K562 (cell line): ENCODE measurements at regions not wholly inside any gene's neighbourhood (a gene's known extent, or its start where the extent isn't known, plus 50 kb on each side); places are given as distances from the start of the nearest gene placed in this dataset.

Experiments used
- ATAC-seq: fragments of 200-7000 bp; cut with Tn5 transposase; 3 replicates; pipeline ENCODE4 v1.9.1; 2020; ENCODE audit warnings: moderate library complexity
- BruUV-seq: library from RNA; stranded (reverse); fragments of 400-500 nt; replicated peaks from 2 replicates; lab custom pipeline; 2021; lab: Mats Ljungman, UMichigan
- CTCF ChIA-PET: fragments of 300-600 bp; formaldehyde crosslinking; extraction: SDS; loops from one replicate; lab custom pipeline; 2021; ENCODE audit warnings: low intra/inter-chr PET ratio; lab: Yijun Ruan, JAX
- POLR2A ChIA-PET: fragments of 300-600, 350-650 bp; sonication (Branson Sonifier 250); formaldehyde crosslinking; extraction: SDS; loops from one replicate; lab custom pipeline; 2021; ENCODE audit warnings: antibody characterized with exemption, inconsistent platforms; lab: Yijun Ruan, JAX
- DNase-seq, 4 experiments: peaks; one replicate each; pipeline versions ENCODE4 v3.0.0 to v3.0.0-alpha.2; 2011 to 2018; ENCODE audit warnings: low spot score in 3 of 4, mixed read lengths in 3 of 4; ENCODE audit errors: extremely low read depth in 1 of 4
- FAIRE-seq: peaks from 2 replicates; lab custom pipeline; 2011; peaks lifted over from hg19 to GRCh38; lab: Jason Lieb, UNC
- H2AFZ ChIP-seq: 2 replicates; pipeline ENCODE4 v1.6.0; 2011; ENCODE audit warnings: low read depth, low read length, control low read depth, inconsistent platforms
- H3K27ac ChIP-seq: fragments of 200-600 bp; 3 replicates; pipeline ENCODE4 v1.8.0; 2011; ENCODE audit warnings: low read depth, mild to moderate bottlenecking, control low read depth, inconsistent platforms, low read length, moderate library complexity, mixed read lengths; ENCODE audit errors: extremely low read depth
- H3K27me3 ChIP-seq, 2 experiments: fragments of 300-600 bp in 1 of 2; 2 replicates in 1 of 2; 3 replicates in 1 of 2; pipeline versions ENCODE4 v1.6.0 to v1.8.0; 2011; ENCODE audit warnings: inconsistent platforms in 2 of 2, low read length in 2 of 2, mild to moderate bottlenecking in 1 of 2, mixed read lengths in 1 of 2, moderate library complexity in 1 of 2; ENCODE audit not compliant: control insufficient read depth in 2 of 2, insufficient read depth in 2 of 2
- H3K36me3 ChIP-seq: fragments of 300-600 bp; 3 replicates; pipeline ENCODE4 v1.8.0; 2011; ENCODE audit warnings: mild to moderate bottlenecking, low read length, inconsistent platforms; ENCODE audit not compliant: control insufficient read depth, insufficient read depth
- H3K4me1 ChIP-seq, 2 experiments: fragments of 200-600 bp in 1 of 2; replicated peaks in 1 of 2; 2 replicates in 1 of 2; 3 replicates in 1 of 2; pipeline versions ENCODE4 v1.5.1 to v1.8.0; 2011; ENCODE audit warnings: inconsistent platforms in 2 of 2, low read length in 2 of 2, mild to moderate bottlenecking in 1 of 2, mixed read lengths in 1 of 2, moderate library complexity in 1 of 2; ENCODE audit not compliant: control insufficient read depth in 2 of 2, insufficient read depth in 2 of 2
- H3K4me2 ChIP-seq: 2 replicates; pipeline ENCODE4 v1.6.1; 2011; ENCODE audit warnings: low read length, control low read depth, inconsistent platforms, mixed read lengths; ENCODE audit not compliant: insufficient read depth
- H3K4me3 ChIP-seq: fragments of 200-600 bp; sonication (generic), shearing (Covaris generic); 2 replicates; pipeline ENCODE4 v1.5.1; 2016; ENCODE audit warnings: control low read depth, inconsistent platforms
- H3K79me2 ChIP-seq: fragments of 200-600 bp; 3 replicates; pipeline ENCODE4 v1.8.0; 2011; ENCODE audit warnings: low read length, inconsistent platforms; ENCODE audit not compliant: control insufficient read depth, insufficient read depth
- H3K9ac ChIP-seq, 2 experiments: 2 replicates each; pipeline versions ENCODE4 v1.6.0 to v1.6.1; 2011; ENCODE audit warnings: low read depth in 2 of 2, low read length in 2 of 2, control low read depth in 1 of 2, inconsistent platforms in 1 of 2, mild to moderate bottlenecking in 1 of 2, mixed read lengths in 1 of 2; ENCODE audit not compliant: insufficient read depth in 1 of 2
- H3K9me1 ChIP-seq: one replicate; pipeline ENCODE4 v1.6.0; 2011; ENCODE audit warnings: inconsistent platforms, mild to moderate bottlenecking, low read length, moderate library complexity; ENCODE audit not compliant: control insufficient read depth, insufficient read depth
- H3K9me3 ChIP-seq: replicated peaks from 2 replicates; pipeline ENCODE4 v1.5.1; 2011; ENCODE audit warnings: low read depth, low read length, inconsistent platforms; ENCODE audit not compliant: control insufficient read depth, insufficient read depth
- H4K20me1 ChIP-seq: replicated peaks from 2 replicates; pipeline ENCODE4 v1.6.1; 2011; ENCODE audit warnings: low read length, inconsistent platforms, mixed read lengths; ENCODE audit not compliant: control insufficient read depth, insufficient read depth
- BRD4 ChIP-seq: fragments of 200-600 bp; sonication (generic); IDR thresholded peaks from 2 replicates; pipeline ENCODE4 v1.6.1; 2017; ENCODE audit warnings: inconsistent platforms
- CHD2 ChIP-seq: IDR thresholded peaks from 2 replicates; pipeline ENCODE4 v1.6.1; 2011; ENCODE audit warnings: low read depth, low read length
- ELF2 ChIP-seq: fragments of 250-450 bp; sonication (Bioruptor Pico); IDR thresholded peaks from 2 replicates; pipeline ENCODE4 v1.5.0; 2021; ENCODE audit warnings: mild to moderate bottlenecking
- HNRNPL ChIP-seq: fragments of 200-400 bp; formaldehyde crosslinking; IDR thresholded peaks from 2 replicates; pipeline ENCODE4 v1.6.1; 2017; ENCODE audit warnings: low read depth, mild to moderate bottlenecking, low read length
- NCOR1 ChIP-seq: fragments of 450-650 bp; IDR thresholded peaks from 2 replicates; pipeline ENCODE4 v1.6.1; 2016; ENCODE audit warnings: mild to moderate bottlenecking, moderate library complexity
- NR2C1 ChIP-seq, 2 experiments: fragments of 450-650 bp; IDR thresholded peaks; 2 replicates each; pipeline ENCODE4 v1.6.1; 2017; ENCODE audit warnings: mild to moderate bottlenecking in 2 of 2, antibody characterized with exemption in 1 of 2, inconsistent platforms in 1 of 2, missing compliant biosample characterization in 1 of 2, missing genetic modification characterization in 1 of 2
- SMAD2 ChIP-seq: fragments of 150-350 bp; IDR thresholded peaks from 2 replicates; pipeline ENCODE4 v1.6.1; 2014; ENCODE audit warnings: low read depth, mild to moderate bottlenecking, low read length
- SMARCC2 ChIP-seq: fragments of 450-650 bp; IDR thresholded peaks from 2 replicates; pipeline ENCODE4 v1.6.1; 2017; ENCODE audit warnings: antibody characterized with exemption, moderate library complexity, mild to moderate bottlenecking, low read depth
- TAF15 ChIP-seq: fragments of 200-400 bp; formaldehyde crosslinking; IDR thresholded peaks from 2 replicates; pipeline ENCODE4 v1.6.1; 2017; ENCODE audit warnings: mild to moderate bottlenecking, low read depth, low read length, moderate library complexity
- ZNF224 ChIP-seq: sonication (generic); formaldehyde crosslinking; IDR thresholded peaks from 2 replicates; pipeline ENCODE4 v1.8.0; 2022; ENCODE audit warnings: mild to moderate bottlenecking, missing genetic modification reagents
- WGBS: fragments of 100-300 bp; shearing (Covaris generic); methylation state at CpG from one replicate; pipeline ENCODE4 v1.1.6; 2016; ENCODE audit warnings: low coverage, mixed read lengths; ENCODE audit not compliant: insufficient coverage; ENCODE audit errors: missing lambda C conversion rate; 5-methylcytosine and 5-hydroxymethylcytosine counted together
- in situ Hi-C: fragments of 300-500 bp; cut with MboI; formaldehyde crosslinking; loops from 4 replicates; pipeline ENCODE4 v1.15.0; 2018; ENCODE audit warnings: inconsistent platforms, mixed read lengths
- intact Hi-C: fragments of 100-400 bp; cut with micrococcal nuclease; formaldehyde crosslinking; loops from 2 replicates; pipeline ENCODE4 v1.14.2; 2022
- TF ChIP-seq, protein P1 (sequence below): fragments of 450-650 bp; conservative IDR thresholded peaks from 2 replicates; pipeline ENCODE4 v1.6.1; 2016; ENCODE audit warnings: missing genetic modification characterization, low read depth, mild to moderate bottlenecking, missing compliant biosample characterization, moderate library complexity
- TF ChIP-seq, protein P2 (sequence below): fragments of 450-650 bp; formaldehyde crosslinking; IDR thresholded peaks from 2 replicates; pipeline ENCODE4 v1.4.0; 2020; ENCODE audit warnings: mild to moderate bottlenecking, mixed read lengths
- TF ChIP-seq, protein P3 (sequence below): fragments of 250-450 bp; sonication (Bioruptor Pico); IDR thresholded peaks from 2 replicates; pipeline ENCODE4 v1.8.0; 2022; ENCODE audit warnings: moderate library complexity, mild to moderate bottlenecking, inconsistent platforms

DNA sequence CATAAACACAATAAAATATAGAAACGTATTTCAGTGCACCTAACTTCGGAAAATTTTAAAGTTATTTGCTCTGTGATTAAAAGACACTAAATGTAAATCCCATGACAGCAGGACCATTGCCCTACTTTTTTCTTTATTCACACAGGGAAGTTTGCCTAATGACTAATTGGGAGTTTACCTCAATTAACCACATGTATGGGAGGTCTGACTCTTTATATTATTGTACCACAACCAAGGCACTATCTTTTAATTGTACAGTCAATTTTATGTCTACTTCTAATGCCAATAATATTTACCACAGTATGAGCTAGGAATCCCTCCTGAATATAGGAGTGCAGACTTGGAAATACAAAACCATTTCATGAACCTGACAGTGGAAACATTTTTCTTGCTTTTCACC is 360.8 kb upstream of the NEGR1 start:
- H3K9me1 ChIP-seq = no peaks in the 10 kb centered on the region
- no TSS peak for BruUV-seq
- H3K79me2 ChIP-seq = no peaks in the 10 kb centered on the region
- H3K4me2 ChIP-seq = no peak overlapping the region
- intact Hi-C loops (no loop called here), in situ Hi-C loops (no loop called here)
- ATAC-seq (no peak), FAIRE-seq (no peak), DNase-seq (no peak)
- no peak overlapping the region for H3K4me3 ChIP-seq
- TF ChIP-seq NCOR1 = no peak
- TF ChIP-seq, protein P1, sequence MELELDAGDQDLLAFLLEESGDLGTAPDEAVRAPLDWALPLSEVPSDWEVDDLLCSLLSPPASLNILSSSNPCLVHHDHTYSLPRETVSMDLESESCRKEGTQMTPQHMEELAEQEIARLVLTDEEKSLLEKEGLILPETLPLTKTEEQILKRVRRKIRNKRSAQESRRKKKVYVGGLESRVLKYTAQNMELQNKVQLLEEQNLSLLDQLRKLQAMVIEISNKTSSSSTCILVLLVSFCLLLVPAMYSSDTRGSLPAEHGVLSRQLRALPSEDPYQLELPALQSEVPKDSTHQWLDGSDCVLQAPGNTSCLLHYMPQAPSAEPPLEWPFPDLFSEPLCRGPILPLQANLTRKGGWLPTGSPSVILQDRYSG = no peak
- H4K20me1 ChIP-seq = no peaks in the 10 kb centered on the region
- no peak overlapping the region for H2AFZ ChIP-seq
- 0% methylated on average over 2 of the region's 2 CpGs for WGBS
- no peaks in the 10 kb centered on the region for H3K36me3 ChIP-seq
- no peak overlapping the region for H3K27ac ChIP-seq
- CTCF ChIA-PET = no interaction called here
- no peak overlapping the region for H3K9ac ChIP-seq
- H3K27me3 ChIP-seq = no peaks in the 10 kb centered on the region
- no peaks in the 10 kb centered on the region for H3K4me1 ChIP-seq
- H3K9me3 ChIP-seq = no peaks in the 10 kb centered on the region
- POLR2A ChIA-PET = no interaction called here

DNA sequence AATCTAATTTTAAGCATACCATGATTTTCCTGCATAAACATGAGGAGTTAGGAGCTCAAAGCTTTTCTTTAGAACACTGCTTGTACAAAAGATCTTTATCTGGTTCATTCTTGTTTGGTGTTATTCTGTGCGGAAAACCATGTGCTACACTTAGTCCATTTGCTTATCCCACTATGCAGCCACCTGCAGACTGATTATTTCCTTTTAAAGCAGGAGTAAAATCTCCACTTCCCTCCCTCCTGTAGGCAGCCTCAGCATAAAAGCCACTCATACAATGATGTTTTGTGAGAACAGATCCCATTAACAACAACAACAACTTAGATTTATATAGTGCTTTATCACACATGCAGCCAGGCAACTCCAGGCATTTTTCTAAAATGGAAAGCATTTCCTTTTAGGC is 355.3 kb upstream of the NEGR1 start:
- Histone ChIP-seq H3K4me2 (no peak overlapping the region), H3K79me2 (no peaks in the 10 kb centered on the region), H3K27me3 (no peaks in the 10 kb centered on the region), H3K9ac (no peak overlapping the region), H3K9me1 (no peaks in the 10 kb centered on the region), H3K36me3 (no peaks in the 10 kb centered on the region), H3K4me3 (no peak overlapping the region), H3K4me1 (no peaks in the 10 kb centered on the region), H4K20me1 (no peaks in the 10 kb centered on the region), H2AFZ (no peak overlapping the region), H3K27ac (no peak overlapping the region), H3K9me3 (no peaks in the 10 kb centered on the region)
- WGBS = 6% methylated on average over 1 of the region's 1 CpG
- no TSS peak for BruUV-seq
- FAIRE-seq = no peak
- ATAC-seq = no peak
- TF ChIP-seq SMARCC2 (no peak), BRD4 (no peak), CHD2 (no peak), NR2C1 (IDR thresholded peaks at IDR 0.05) (no peak), NR2C1 (tag; IDR thresholded peaks at IDR 0.05) (no peak), SMAD2 (no peak), ZNF224 (CRISPR knock-in tag) (no peak), ELF2 (no peak), TAF15 (no peak), HNRNPL (no peak)
- TF ChIP-seq, protein P2, sequence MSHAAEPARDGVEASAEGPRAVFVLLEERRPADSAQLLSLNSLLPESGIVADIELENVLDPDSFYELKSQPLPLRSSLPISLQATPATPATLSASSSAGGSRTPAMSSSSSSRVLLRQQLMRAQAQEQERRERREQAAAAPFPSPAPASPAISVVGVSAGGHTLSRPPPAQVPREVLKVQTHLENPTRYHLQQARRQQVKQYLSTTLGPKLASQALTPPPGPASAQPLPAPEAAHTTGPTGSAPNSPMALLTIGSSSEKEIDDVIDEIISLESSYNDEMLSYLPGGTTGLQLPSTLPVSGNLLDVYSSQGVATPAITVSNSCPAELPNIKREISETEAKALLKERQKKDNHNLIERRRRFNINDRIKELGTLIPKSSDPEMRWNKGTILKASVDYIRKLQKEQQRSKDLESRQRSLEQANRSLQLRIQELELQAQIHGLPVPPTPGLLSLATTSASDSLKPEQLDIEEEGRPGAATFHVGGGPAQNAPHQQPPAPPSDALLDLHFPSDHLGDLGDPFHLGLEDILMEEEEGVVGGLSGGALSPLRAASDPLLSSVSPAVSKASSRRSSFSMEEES (CRISPR knock-in tag) = no peak
- TF ChIP-seq, protein P3, sequence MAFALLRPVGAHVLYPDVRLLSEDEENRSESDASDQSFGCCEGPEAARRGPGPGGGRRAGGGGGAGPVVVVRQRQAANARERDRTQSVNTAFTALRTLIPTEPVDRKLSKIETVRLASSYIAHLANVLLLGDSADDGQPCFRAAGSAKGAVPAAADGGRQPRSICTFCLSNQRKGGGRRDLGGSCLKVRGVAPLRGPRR (CRISPR knock-in tag) = no peak
- DNase-seq = no peak
- ChIA-PET POLR2A (no interaction called here), CTCF (no interaction called here)
- in situ Hi-C loops (no loop called here), intact Hi-C loops (no loop called here)
